ENCODE measurements at regions not wholly inside any gene's neighbourhood (a gene's known extent, or its start where the extent isn't known, plus 50 kb on each side); places are given as distances from the start of the nearest gene placed in this dataset.
A peak's percentile ranks its signal among the peaks of the same experiment; 100 is the strongest.

DNA sequence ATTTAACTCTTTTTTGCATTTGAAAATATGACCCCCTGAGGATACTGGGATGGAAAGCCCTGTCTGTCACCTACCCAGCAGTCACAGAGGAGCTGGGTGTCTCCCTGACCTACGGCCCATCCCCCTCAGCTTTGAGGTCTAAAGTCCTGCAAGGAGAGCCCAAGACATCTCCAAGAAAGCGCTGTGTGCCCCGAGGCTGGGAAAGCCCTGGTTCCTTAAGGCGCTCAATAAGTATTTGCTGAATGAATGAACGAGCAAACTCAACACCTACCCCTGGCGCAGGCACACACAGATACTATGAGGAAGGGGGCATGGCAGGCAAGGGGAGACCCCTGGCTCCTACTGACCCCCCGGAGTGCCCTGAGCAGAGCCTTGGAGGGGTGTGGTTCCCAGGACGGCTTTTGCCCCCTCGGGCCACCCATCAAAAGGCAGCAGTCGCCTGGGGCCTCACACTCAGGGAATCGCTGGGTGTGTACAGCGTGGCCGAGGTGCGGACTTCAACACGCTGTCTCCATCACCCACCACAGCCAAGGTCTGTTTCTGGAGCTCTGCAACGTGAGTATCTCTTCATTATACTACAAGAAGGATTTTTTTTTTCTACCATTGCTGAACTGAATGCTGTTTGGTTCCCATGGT is 211.6 kb downstream of the ERCC6L2 start:
- TF ChIP-seq EZH2 (IDR thresholded peaks at IDR 0.05; ENCODE audit: low read length, missing control alignments), result no peak
- TF ChIP-seq, protein P1, sequence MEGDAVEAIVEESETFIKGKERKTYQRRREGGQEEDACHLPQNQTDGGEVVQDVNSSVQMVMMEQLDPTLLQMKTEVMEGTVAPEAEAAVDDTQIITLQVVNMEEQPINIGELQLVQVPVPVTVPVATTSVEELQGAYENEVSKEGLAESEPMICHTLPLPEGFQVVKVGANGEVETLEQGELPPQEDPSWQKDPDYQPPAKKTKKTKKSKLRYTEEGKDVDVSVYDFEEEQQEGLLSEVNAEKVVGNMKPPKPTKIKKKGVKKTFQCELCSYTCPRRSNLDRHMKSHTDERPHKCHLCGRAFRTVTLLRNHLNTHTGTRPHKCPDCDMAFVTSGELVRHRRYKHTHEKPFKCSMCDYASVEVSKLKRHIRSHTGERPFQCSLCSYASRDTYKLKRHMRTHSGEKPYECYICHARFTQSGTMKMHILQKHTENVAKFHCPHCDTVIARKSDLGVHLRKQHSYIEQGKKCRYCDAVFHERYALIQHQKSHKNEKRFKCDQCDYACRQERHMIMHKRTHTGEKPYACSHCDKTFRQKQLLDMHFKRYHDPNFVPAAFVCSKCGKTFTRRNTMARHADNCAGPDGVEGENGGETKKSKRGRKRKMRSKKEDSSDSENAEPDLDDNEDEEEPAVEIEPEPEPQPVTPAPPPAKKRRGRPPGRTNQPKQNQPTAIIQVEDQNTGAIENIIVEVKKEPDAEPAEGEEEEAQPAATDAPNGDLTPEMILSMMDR (conservative IDR thresholded peaks at IDR 0.05 in 1 of 2, IDR thresholded peaks at IDR 0.05 in 1 of 2; ENCODE audit: low read depth in 1 of 2, low read length in 2 of 2), result no peak

DNA sequence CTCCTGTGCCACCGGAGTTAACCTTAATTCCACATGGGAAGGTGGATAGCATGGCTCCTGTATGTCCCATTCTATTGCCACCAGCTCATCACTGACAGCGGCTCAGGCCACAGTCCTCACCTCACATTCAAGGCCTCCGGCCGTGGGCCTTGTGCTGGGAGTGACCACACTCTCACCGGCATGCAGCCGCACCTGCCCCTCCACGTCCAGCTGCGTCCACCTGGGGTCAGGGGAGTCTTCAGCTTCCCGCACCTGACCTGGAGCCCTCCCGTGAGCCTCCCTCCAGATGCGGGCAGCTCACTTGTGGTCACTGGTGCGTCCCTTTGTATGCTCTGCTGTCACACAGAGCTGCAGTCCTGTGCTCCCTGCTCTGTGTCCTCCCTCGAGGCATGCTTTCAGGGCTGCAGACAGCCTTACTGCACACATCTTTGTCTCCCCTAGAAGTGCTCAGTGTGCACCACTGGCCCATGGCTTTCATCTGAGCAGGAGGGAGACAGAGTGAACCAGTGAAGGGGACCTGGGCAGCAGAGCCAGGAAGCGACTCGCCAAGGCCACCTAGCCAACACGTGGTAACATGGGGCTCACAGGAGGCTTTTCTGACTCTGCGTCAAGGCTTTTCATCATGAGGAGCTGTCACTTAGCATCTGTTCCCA is 210.1 kb downstream of the ERCC6L2 start:
- H3K79me2 ChIP-seq (ENCODE audit: control insufficient read depth, insufficient read depth, low read length), result no peaks in the 10 kb centered on the region
- H3K36me3 ChIP-seq (ENCODE audit: control insufficient read depth, insufficient read depth, low read length), result no peaks in the 10 kb centered on the region
- TF ChIP-seq EZH2 (IDR thresholded peaks at IDR 0.05; ENCODE audit: low read length, missing control alignments), result no peak
- TF ChIP-seq, protein P1 (conservative IDR thresholded peaks at IDR 0.05 in 1 of 2, IDR thresholded peaks at IDR 0.05 in 1 of 2; ENCODE audit: low read depth in 1 of 2, low read length in 2 of 2), result no peak
- no peak overlapping the region for H3K9ac ChIP-seq (ENCODE audit: insufficient read depth, low read length)
- H3K4me2 ChIP-seq (ENCODE audit: extremely low read depth, insufficient read depth, low read length), result no peak overlapping the region
- H3K4me3 ChIP-seq (replicated peaks in 1 of 4; ENCODE audit: control extremely low read depth in 1 of 4, insufficient read depth in 1 of 4, low read depth in 3 of 4, low read length in 4 of 4), result no peak overlapping the region
- H3K27me3 ChIP-seq (ENCODE audit: control insufficient read depth, insufficient read depth, low read length), result no peaks in the 10 kb centered on the region
- DNase-seq (ENCODE audit: low read depth in 2 of 2), result no peak
- no peak overlapping the region for H3K27ac ChIP-seq (ENCODE audit: insufficient read depth, low read length)
- H3K4me1 ChIP-seq (ENCODE audit: control insufficient read depth, extremely low read depth, insufficient read depth, low read length), result no peaks in the 10 kb centered on the region
- no peak overlapping the region for H2AFZ ChIP-seq (ENCODE audit: low read length)
- H3K9me3 ChIP-seq (ENCODE audit: control insufficient read depth, insufficient read depth, low read depth, low read length), result no peaks in the 10 kb centered on the region
- no peaks in the 10 kb centered on the region for H4K20me1 ChIP-seq (ENCODE audit: control insufficient read depth, extremely low read depth, insufficient read depth, low read length)

More for the DNA sequence above, 211.6 kb downstream of the ERCC6L2 start:
- Histone ChIP-seq H3K4me2 (ENCODE audit: extremely low read depth, insufficient read depth, low read length) (no peak overlapping the region), H3K36me3 (ENCODE audit: control insufficient read depth, insufficient read depth, low read length) (no peaks in the 10 kb centered on the region), H3K4me3 (replicated peaks in 1 of 4; ENCODE audit: control extremely low read depth in 1 of 4, insufficient read depth in 1 of 4, low read depth in 3 of 4, low read length in 4 of 4) (no peak overlapping the region), H3K27me3 (ENCODE audit: control insufficient read depth, insufficient read depth, low read length) (no peaks in the 10 kb centered on the region), H3K79me2 (ENCODE audit: control insufficient read depth, insufficient read depth, low read length) (no peaks in the 10 kb centered on the region), H2AFZ (ENCODE audit: low read length) (no peak overlapping the region), H3K27ac (ENCODE audit: insufficient read depth, low read length) (no peak overlapping the region), H3K4me1 (ENCODE audit: control insufficient read depth, extremely low read depth, insufficient read depth, low read length) (no peaks in the 10 kb centered on the region), H3K9ac (ENCODE audit: insufficient read depth, low read length) (no peak overlapping the region), H4K20me1 (ENCODE audit: control insufficient read depth, extremely low read depth, insufficient read depth, low read length) (no peaks in the 10 kb centered on the region), H3K9me3 (ENCODE audit: control insufficient read depth, insufficient read depth, low read depth, low read length) (no peaks in the 10 kb centered on the region)
- DNase-seq (ENCODE audit: low read depth in 2 of 2), result no peak

GRCh38 chr9:96084331-96084734 is 208.8 kb downstream of the ERCC6L2 start:
- no peak overlapping the region for H3K9ac ChIP-seq (ENCODE audit: insufficient read depth, low read length)
- H3K4me1 ChIP-seq (ENCODE audit: control insufficient read depth, extremely low read depth, insufficient read depth, low read length), result no peaks in the 10 kb centered on the region
- H3K27ac ChIP-seq (ENCODE audit: insufficient read depth, low read length), result no peak overlapping the region
- H3K4me3 ChIP-seq (replicated peaks in 1 of 4; ENCODE audit: control extremely low read depth in 1 of 4, insufficient read depth in 1 of 4, low read depth in 3 of 4, low read length in 4 of 4), result no peak overlapping the region
- H4K20me1 ChIP-seq (ENCODE audit: control insufficient read depth, extremely low read depth, insufficient read depth, low read length), result no peaks in the 10 kb centered on the region
- no peaks in the 10 kb centered on the region for H3K9me3 ChIP-seq (ENCODE audit: control insufficient read depth, insufficient read depth, low read depth, low read length)
- no peaks in the 10 kb centered on the region for H3K27me3 ChIP-seq (ENCODE audit: control insufficient read depth, insufficient read depth, low read length)
- no peaks in the 10 kb centered on the region for H3K79me2 ChIP-seq (ENCODE audit: control insufficient read depth, insufficient read depth, low read length)
- peak in 1 of 2 donors; percentile 18 for DNase-seq (ENCODE audit: low read depth in 2 of 2)
- no peak overlapping the region for H3K4me2 ChIP-seq (ENCODE audit: extremely low read depth, insufficient read depth, low read length)
- TF ChIP-seq, protein P1 (conservative IDR thresholded peaks at IDR 0.05 in 1 of 2, IDR thresholded peaks at IDR 0.05 in 1 of 2; ENCODE audit: low read depth in 1 of 2, low read length in 2 of 2), result no peak
- TF ChIP-seq EZH2 (IDR thresholded peaks at IDR 0.05; ENCODE audit: low read length, missing control alignments), result no peak
- no peak overlapping the region for H2AFZ ChIP-seq (ENCODE audit: low read length)
- no peaks in the 10 kb centered on the region for H3K36me3 ChIP-seq (ENCODE audit: control insufficient read depth, insufficient read depth, low read length)
